Thymus (tissue), 11 donors: ENCODE measurements at regions not wholly inside any gene's neighbourhood (a gene's known extent, or its start where the extent isn't known, plus 50 kb on each side); places are given as distances from the start of the nearest gene placed in this dataset.

Source experiments
- DNase-seq, 9 donors: peaks; one replicate each; pipeline ENCODE4 v3.0.0-alpha.2; 2013; ENCODE audit warnings: low spot score in 9 of 9, low read depth in 6 of 9, missing footprints in 1 of 9
- H3K27ac ChIP-seq, 2 donors: one replicate each; pipeline ENCODE4 v1.5.1; 2013; ENCODE audit warnings: control low read depth in 1 of 2, low read depth in 1 of 2, low read length in 1 of 2, mild to moderate bottlenecking in 1 of 2, moderate library complexity in 1 of 2
- H3K27me3 ChIP-seq, 2 donors: one replicate each; pipeline ENCODE4 v1.5.1; 2013; ENCODE audit warnings: low read length in 1 of 2; ENCODE audit not compliant: control insufficient read depth in 2 of 2, insufficient read depth in 1 of 2
- H3K36me3 ChIP-seq, 2 donors: one replicate each; pipeline ENCODE4 v1.5.1; 2013; ENCODE audit warnings: low read length in 1 of 2, mild to moderate bottlenecking in 1 of 2, moderate library complexity in 1 of 2; ENCODE audit not compliant: control insufficient read depth in 2 of 2, insufficient read depth in 2 of 2
- H3K4me1 ChIP-seq, 2 donors: one replicate each; pipeline ENCODE4 v1.5.1; 2013; ENCODE audit warnings: low read length in 2 of 2; ENCODE audit not compliant: control insufficient read depth in 2 of 2, insufficient read depth in 2 of 2
- H3K4me3 ChIP-seq, 2 donors: one replicate each; pipeline ENCODE4 v1.5.1; 2013; ENCODE audit warnings: low read length in 2 of 2, control low read depth in 1 of 2, mild to moderate bottlenecking in 1 of 2
- H3K9me3 ChIP-seq, 2 donors: one replicate each; pipeline ENCODE4 v1.5.1; 2013; ENCODE audit warnings: low read length in 1 of 2, mild to moderate bottlenecking in 1 of 2; ENCODE audit not compliant: control insufficient read depth in 2 of 2, insufficient read depth in 1 of 2
- WGBS: extraction: QIAGEN DNeasy Blood & Tissue Kit; methylation state at CpG from one replicate; pipeline ENCODE4 v1.1.7; 2013; 5-methylcytosine and 5-hydroxymethylcytosine counted together
- donor health status: healthy.

- 95% methylated on average over 8 of the region's 8 CpGs for WGBS
- H3K27me3 ChIP-seq = no peaks in the 10 kb centered on the region
- no peak for DNase-seq
- H3K4me1 ChIP-seq = no peaks in the 10 kb centered on the region
- H3K27ac ChIP-seq = no peak overlapping the region
- no peak overlapping the region for H3K4me3 ChIP-seq
- H3K9me3 ChIP-seq = no peaks in the 10 kb centered on the region
- H3K36me3 ChIP-seq = no peaks in the 10 kb centered on the region
These were observed 73.3 kb upstream of the FRMD4A start for GRCh38 chr10:14403881-14404623.

GRCh38 chr10:14403359-14403758 is 72.6 kb upstream of the FRMD4A start:
- WGBS = 85% methylated on average over 6 of the region's 6 CpGs
- Histone ChIP-seq H3K4me1 (no peaks in the 10 kb centered on the region), H3K27ac (no peak overlapping the region), H3K9me3 (no peaks in the 10 kb centered on the region), H3K4me3 (no peak overlapping the region), H3K27me3 (no peaks in the 10 kb centered on the region), H3K36me3 (no peaks in the 10 kb centered on the region)
- no peak for DNase-seq

- 98% methylated on average over 3 of the region's 3 CpGs for WGBS
These were observed 68.9 kb upstream of the FRMD4A start for GRCh38 chr10:14399641-14400040.

GRCh38 chr10:14397066-14397465 is 66.3 kb upstream of the FRMD4A start:
- no peak overlapping the region for H3K27ac ChIP-seq
- DNase-seq = no peak
- H3K4me1 ChIP-seq = no peaks in the 10 kb centered on the region
- no peaks in the 10 kb centered on the region for H3K9me3 ChIP-seq
- no peaks in the 10 kb centered on the region for H3K27me3 ChIP-seq
- H3K4me3 ChIP-seq = no peak overlapping the region
- 94% methylated on average over 9 of the region's 9 CpGs for WGBS
- no peaks in the 10 kb centered on the region for H3K36me3 ChIP-seq

More at GRCh38 chr10:14399641-14400040, 68.9 kb upstream of the FRMD4A start:
- H3K36me3 ChIP-seq = no peaks in the 10 kb centered on the region
- no peaks in the 10 kb centered on the region for H3K4me1 ChIP-seq
- H3K27me3 ChIP-seq = no peaks in the 10 kb centered on the region
- DNase-seq = no peak
- no peaks in the 10 kb centered on the region for H3K9me3 ChIP-seq
- H3K4me3 ChIP-seq = no peak overlapping the region
- no peak overlapping the region for H3K27ac ChIP-seq

GRCh38 chr10:14396411-14397048 is 65.8 kb upstream of the FRMD4A start:
- 91% methylated on average over 7 of the region's 7 CpGs for WGBS
- no peak for DNase-seq
- H3K27ac ChIP-seq = no peak overlapping the region

GRCh38 chr10:14394179-14394578 is 63.5 kb upstream of the FRMD4A start:
- H3K27me3 ChIP-seq = no peaks in the 10 kb centered on the region
- WGBS = 98% methylated on average over 1 of the region's 1 CpG

More at GRCh38 chr10:14396411-14397048, 65.8 kb upstream of the FRMD4A start:
- no peaks in the 10 kb centered on the region for H3K27me3 ChIP-seq
- H3K36me3 ChIP-seq = no peaks in the 10 kb centered on the region
- H3K4me1 ChIP-seq = no peaks in the 10 kb centered on the region
- H3K4me3 ChIP-seq = no peak overlapping the region
- no peaks in the 10 kb centered on the region for H3K9me3 ChIP-seq

GRCh38 chr10:14391342-14391741 is 60.6 kb upstream of the FRMD4A start:
- 96% methylated on average over 6 of the region's 6 CpGs for WGBS
- H3K27ac ChIP-seq = no peak overlapping the region
- H3K4me3 ChIP-seq = no peak overlapping the region
- peaks cover 0 to 4% of the 10 kb centered on the region in 2 donors for H3K27me3 ChIP-seq
- no peaks in the 10 kb centered on the region for H3K4me1 ChIP-seq
- H3K9me3 ChIP-seq = no peaks in the 10 kb centered on the region
- H3K36me3 ChIP-seq = no peaks in the 10 kb centered on the region
- DNase-seq = no peak

More at GRCh38 chr10:14394179-14394578, 63.5 kb upstream of the FRMD4A start:
- no peaks in the 10 kb centered on the region for H3K9me3 ChIP-seq
- DNase-seq = no peak
- H3K36me3 ChIP-seq = no peaks in the 10 kb centered on the region
- H3K4me3 ChIP-seq = no peak overlapping the region
- no peak overlapping the region for H3K27ac ChIP-seq
- H3K4me1 ChIP-seq = no peaks in the 10 kb centered on the region

GRCh38 chr10:14389981-14390590 is 59.4 kb upstream of the FRMD4A start:
- Histone ChIP-seq H3K9me3 (no peaks in the 10 kb centered on the region), H3K27ac (no peak overlapping the region), H3K4me1 (peaks cover 0 to 2% of the 10 kb centered on the region in 2 donors), H3K4me3 (no peak overlapping the region), H3K27me3 (peaks cover 0 to 4% of the 10 kb centered on the region in 2 donors), H3K36me3 (no peaks in the 10 kb centered on the region)
- peak in 1 of 9 donors; percentile 36 for DNase-seq
- 94% methylated on average over 2 of the region's 2 CpGs for WGBS
